NCI-H524 (cell line): ENCODE measurements at regions not wholly inside any gene's neighbourhood (a gene's known extent, or its start where the extent isn't known, plus 50 kb on each side); places are given as distances from the start of the nearest gene placed in this dataset.

ENCODE experiments used
- DNase-seq, 2 experiments: peaks; one replicate each; lab custom pipeline; 2025; lab: John Stamatoyannopoulos, UW

GRCh38 chr7:54847921-54848320 is 88.9 kb upstream of the SEC61G start:
- no peak for DNase-seq

GRCh38 chr7:54856856-54857255 is 97.8 kb upstream of the SEC61G start:
- no peak for DNase-seq

GRCh38 chr7:54857294-54857693 is 98.3 kb upstream of the SEC61G start:
- DNase-seq, result no peak

GRCh38 chr7:54858008-54858692 is 99.1 kb upstream of the SEC61G start:
- no peak for DNase-seq

- no peak for DNase-seq
Measured at GRCh38 chr7:54859066-54859465, 100.1 kb upstream of the SEC61G start.

GRCh38 chr7:54859545-54859944 is 100.5 kb upstream of the SEC61G start:
- no peak for DNase-seq

GRCh38 chr7:54860003-54860775 is 101.2 kb upstream of the SEC61G start:
- DNase-seq, result no peak

- DNase-seq, result no peak
Measured at GRCh38 chr7:54860843-54861242, 101.8 kb upstream of the SEC61G start.

GRCh38 chr7:54864663-54865062 is 105.7 kb upstream of the SEC61G start:
- no peak for DNase-seq

GRCh38 chr7:54869523-54869922 is 110.5 kb upstream of the SEC61G start:
- DNase-seq, result no peak

GRCh38 chr7:54874804-54875203 is 115.8 kb upstream of the SEC61G start:
- no peak for DNase-seq

GRCh38 chr7:54877683-54878082 is 118.7 kb upstream of the SEC61G start:
- DNase-seq, result peak in 1 of 2 experiments; percentile 2

GRCh38 chr7:54878339-54878738 is 119.3 kb upstream of the SEC61G start:
- no peak for DNase-seq

GRCh38 chr7:54879776-54880175 is 120.8 kb upstream of the SEC61G start:
- DNase-seq, result no peak

- no peak for DNase-seq
Measured at GRCh38 chr7:54880326-54880989, 121.4 kb upstream of the SEC61G start.

- no peak for DNase-seq
Measured at GRCh38 chr7:54881816-54882520, 123.0 kb upstream of the SEC61G start.

GRCh38 chr7:54882694-54883093 is 123.7 kb upstream of the SEC61G start:
- no peak for DNase-seq

GRCh38 chr7:54883576-54883975 is 124.6 kb upstream of the SEC61G start:
- peak in 1 of 2 experiments; percentile 59 for DNase-seq

- DNase-seq, result no peak
Measured at GRCh38 chr7:54885285-54885684, 126.3 kb upstream of the SEC61G start.

GRCh38 chr7:54888067-54888733 is 129.2 kb upstream of the SEC61G start:
- peak; percentile 21 to 54 for DNase-seq

GRCh38 chr7:54888734-54889082 is 129.7 kb upstream of the SEC61G start:
- peak in 1 of 2 experiments; percentile 34 for DNase-seq

GRCh38 chr7:54897891-54898290 is 120.9 kb upstream of the EGFR start:
- DNase-seq, result no peak
